ENCODE measurements at regions not wholly inside any gene's neighbourhood (a gene's known extent, or its start where the extent isn't known, plus 50 kb on each side); places are given as distances from the start of the nearest gene placed in this dataset.

DNA sequence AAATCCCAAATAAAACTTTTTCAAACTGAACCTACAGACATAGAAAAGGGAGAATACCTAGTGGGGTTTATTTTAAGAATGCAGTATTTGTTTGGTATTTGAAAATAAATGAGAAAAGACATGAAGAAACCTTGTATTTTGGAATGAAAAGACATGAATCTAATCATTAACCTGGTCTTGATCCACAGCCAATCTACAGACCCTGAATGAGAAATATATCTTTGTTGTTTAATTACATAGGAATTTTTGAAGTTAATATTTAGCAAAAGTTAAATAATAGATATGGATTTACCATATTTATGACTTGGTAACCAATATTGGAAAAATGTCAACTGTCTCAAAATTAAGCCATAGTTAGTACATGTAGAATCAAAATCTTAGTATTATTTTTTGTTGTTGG is 76.8 kb downstream of the MAGEA10 start:
- Histone ChIP-seq H3K9me3 (replicated peaks; ENCODE audit: control insufficient read depth, insufficient read depth, low read depth, low read length) (no peaks in the 10 kb centered on the region), H2AFZ (ENCODE audit: low read depth, low read length) (no peak overlapping the region), H3K4me1 (replicated peaks in 1 of 2; ENCODE audit: control insufficient read depth in 2 of 2, insufficient read depth in 2 of 2, low read length in 2 of 2) (no peaks in the 10 kb centered on the region; a peak in 1 of 5 replicates), H3K4me2 (ENCODE audit: insufficient read depth, low read length) (no peak overlapping the region), H3K9me1 (ENCODE audit: control insufficient read depth, insufficient read depth, low read length) (no peaks in the 10 kb centered on the region), H3K36me3 (ENCODE audit: control insufficient read depth, insufficient read depth, low read length) (no peaks in the 10 kb centered on the region), H3K27me3 (ENCODE audit: control insufficient read depth in 2 of 2, insufficient read depth in 2 of 2, low read length in 2 of 2) (no peaks in the 10 kb centered on the region), H3K4me3 (no peak overlapping the region), H3K79me2 (ENCODE audit: control insufficient read depth, insufficient read depth, low read length) (no peaks in the 10 kb centered on the region), H3K27ac (ENCODE audit: extremely low read depth, low read depth, low read length) (no peak overlapping the region), H4K20me1 (replicated peaks; ENCODE audit: control insufficient read depth, insufficient read depth, low read length) (no peaks in the 10 kb centered on the region), H3K9ac (ENCODE audit: insufficient read depth in 1 of 2, low read depth in 2 of 2, low read length in 2 of 2) (no peak overlapping the region)
- TF ChIP-seq ZNF232 (CRISPR knock-in tag; IDR thresholded peaks at IDR 0.05) (no peak), NFATC3 (IDR thresholded peaks at IDR 0.05) (no peak), KLF13 (tag; IDR thresholded peaks at IDR 0.05; ENCODE audit: borderline replicate concordance, low read depth) (no peak), ZNF384 (IDR thresholded peaks at IDR 0.05; ENCODE audit: low read depth, low read length) (no peak), POLR3A (IDR thresholded peaks at IDR 0.05; ENCODE audit: borderline replicate concordance, extremely low read depth, insufficient read depth, insufficient read length) (no peak), LEF1 (IDR thresholded peaks at IDR 0.05) (no peak), HNRNPUL1 (IDR thresholded peaks at IDR 0.05; ENCODE audit: low read length) (no peak), CHD1 (IDR thresholded peaks at IDR 0.05; ENCODE audit: low read length) (no peak), RB1 (IDR thresholded peaks at IDR 0.05; ENCODE audit: low read depth) (no peak), ZNF134 (CRISPR knock-in tag; conservative IDR thresholded peaks at IDR 0.05) (no peak), ZNF174 (CRISPR knock-in tag; IDR thresholded peaks at IDR 0.05) (no peak), ZNF644 (tag; IDR thresholded peaks at IDR 0.05; ENCODE audit: low read depth) (no peak), ETV6 (IDR thresholded peaks at IDR 0.05; ENCODE audit: borderline replicate concordance in 1 of 2, low read depth in 2 of 2, low read length in 1 of 2) (no peak), ETV6 (CRISPR knock-in tag; IDR thresholded peaks at IDR 0.05; ENCODE audit: borderline replicate concordance) (no peak), XRCC4 (IDR thresholded peaks at IDR 0.05; ENCODE audit: extremely low read depth, insufficient read depth, insufficient read length) (no peak), NFXL1 (CRISPR knock-in tag; IDR thresholded peaks at IDR 0.05) (no peak), KAT8 (IDR thresholded peaks at IDR 0.05; ENCODE audit: low read depth) (no peak), OTX1 (CRISPR knock-in tag; IDR thresholded peaks at IDR 0.05) (no peak)
- TF ChIP-seq, protein P1, sequence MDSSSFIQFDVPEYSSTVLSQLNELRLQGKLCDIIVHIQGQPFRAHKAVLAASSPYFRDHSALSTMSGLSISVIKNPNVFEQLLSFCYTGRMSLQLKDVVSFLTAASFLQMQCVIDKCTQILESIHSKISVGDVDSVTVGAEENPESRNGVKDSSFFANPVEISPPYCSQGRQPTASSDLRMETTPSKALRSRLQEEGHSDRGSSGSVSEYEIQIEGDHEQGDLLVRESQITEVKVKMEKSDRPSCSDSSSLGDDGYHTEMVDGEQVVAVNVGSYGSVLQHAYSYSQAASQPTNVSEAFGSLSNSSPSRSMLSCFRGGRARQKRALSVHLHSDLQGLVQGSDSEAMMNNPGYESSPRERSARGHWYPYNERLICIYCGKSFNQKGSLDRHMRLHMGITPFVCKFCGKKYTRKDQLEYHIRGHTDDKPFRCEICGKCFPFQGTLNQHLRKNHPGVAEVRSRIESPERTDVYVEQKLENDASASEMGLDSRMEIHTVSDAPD (CRISPR knock-in tag; IDR thresholded peaks at IDR 0.05), result no peak
- TF ChIP-seq, protein P2, sequence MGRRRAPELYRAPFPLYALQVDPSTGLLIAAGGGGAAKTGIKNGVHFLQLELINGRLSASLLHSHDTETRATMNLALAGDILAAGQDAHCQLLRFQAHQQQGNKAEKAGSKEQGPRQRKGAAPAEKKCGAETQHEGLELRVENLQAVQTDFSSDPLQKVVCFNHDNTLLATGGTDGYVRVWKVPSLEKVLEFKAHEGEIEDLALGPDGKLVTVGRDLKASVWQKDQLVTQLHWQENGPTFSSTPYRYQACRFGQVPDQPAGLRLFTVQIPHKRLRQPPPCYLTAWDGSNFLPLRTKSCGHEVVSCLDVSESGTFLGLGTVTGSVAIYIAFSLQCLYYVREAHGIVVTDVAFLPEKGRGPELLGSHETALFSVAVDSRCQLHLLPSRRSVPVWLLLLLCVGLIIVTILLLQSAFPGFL (CRISPR knock-in tag; IDR thresholded peaks at IDR 0.05), result no peak
- TF ChIP-seq, protein P3, sequence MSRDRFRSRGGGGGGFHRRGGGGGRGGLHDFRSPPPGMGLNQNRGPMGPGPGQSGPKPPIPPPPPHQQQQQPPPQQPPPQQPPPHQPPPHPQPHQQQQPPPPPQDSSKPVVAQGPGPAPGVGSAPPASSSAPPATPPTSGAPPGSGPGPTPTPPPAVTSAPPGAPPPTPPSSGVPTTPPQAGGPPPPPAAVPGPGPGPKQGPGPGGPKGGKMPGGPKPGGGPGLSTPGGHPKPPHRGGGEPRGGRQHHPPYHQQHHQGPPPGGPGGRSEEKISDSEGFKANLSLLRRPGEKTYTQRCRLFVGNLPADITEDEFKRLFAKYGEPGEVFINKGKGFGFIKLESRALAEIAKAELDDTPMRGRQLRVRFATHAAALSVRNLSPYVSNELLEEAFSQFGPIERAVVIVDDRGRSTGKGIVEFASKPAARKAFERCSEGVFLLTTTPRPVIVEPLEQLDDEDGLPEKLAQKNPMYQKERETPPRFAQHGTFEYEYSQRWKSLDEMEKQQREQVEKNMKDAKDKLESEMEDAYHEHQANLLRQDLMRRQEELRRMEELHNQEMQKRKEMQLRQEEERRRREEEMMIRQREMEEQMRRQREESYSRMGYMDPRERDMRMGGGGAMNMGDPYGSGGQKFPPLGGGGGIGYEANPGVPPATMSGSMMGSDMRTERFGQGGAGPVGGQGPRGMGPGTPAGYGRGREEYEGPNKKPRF (IDR thresholded peaks at IDR 0.05; ENCODE audit: low read depth, low read length), result no peak
- ChIA-PET CTCF (ENCODE audit: low intra/inter-chr PET ratio) (no interaction called here), POLR2A (no interaction called here)
- intact Hi-C loops (cut with micrococcal nuclease), result no loop called here
- no peak for FAIRE-seq
- ATAC-seq, result no peak
- no peak for DNase-seq (ENCODE audit: extremely low read depth in 1 of 4, low spot score in 3 of 4)
- BruUV-seq (replicated peaks), result no TSS peak
- in situ Hi-C loops (cut with MboI), result no loop called here
